Loucy (cell line): ENCODE measurements at regions not wholly inside any gene's neighbourhood (a gene's known extent, or its start where the extent isn't known, plus 50 kb on each side); places are given as distances from the start of the nearest gene placed in this dataset.

Experiments
- H2AFZ ChIP-seq: fragments of 200-600 bp; sonication (generic); 2 replicates; pipeline ENCODE4 v1.6.0; 2016; ENCODE audit warnings: antibody characterized with exemption, mild to moderate bottlenecking, low read length, moderate library complexity
- H3F3A ChIP-seq: fragments of 200-600 bp; 2 replicates; pipeline ENCODE4 v1.6.0; 2016; ENCODE audit warnings: antibody characterized with exemption, low read depth, mild to moderate bottlenecking
- H3K27me3 ChIP-seq: fragments of 200-600 bp; sonication (generic); 2 replicates; pipeline ENCODE4 v1.6.1; 2014; ENCODE audit warnings: low read length, mild to moderate bottlenecking; ENCODE audit not compliant: insufficient read depth, poor library complexity, severe bottlenecking
- H3K36me3 ChIP-seq: fragments of 200-600 bp; sonication (generic); 2 replicates; pipeline ENCODE4 v1.6.1; 2016; ENCODE audit warnings: low read length; ENCODE audit not compliant: insufficient read depth
- H3K4me1 ChIP-seq: fragments of 200-600 bp; sonication (generic); 2 replicates; pipeline ENCODE4 v1.5.1; 2014; ENCODE audit warnings: low read length, mild to moderate bottlenecking; ENCODE audit not compliant: insufficient read depth, poor library complexity, severe bottlenecking
- H3K4me2 ChIP-seq: fragments of 200-600 bp; sonication (generic); 2 replicates; pipeline ENCODE4 v1.6.0; 2014; ENCODE audit warnings: antibody characterized with exemption, low read length, low read depth, mild to moderate bottlenecking; ENCODE audit not compliant: poor library complexity, severe bottlenecking
- H3K4me3 ChIP-seq: fragments of 200-600 bp; sonication (generic); 2 replicates; pipeline ENCODE4 v1.5.1; 2014; ENCODE audit warnings: low read length, mild to moderate bottlenecking, mixed read lengths; ENCODE audit not compliant: poor library complexity, severe bottlenecking
- H3K79me2 ChIP-seq: fragments of 200-600 bp; sonication (generic); 2 replicates; pipeline ENCODE4 v1.6.1; 2014; ENCODE audit warnings: low read length; ENCODE audit not compliant: insufficient read depth
- H3K9ac ChIP-seq: fragments of 200-600 bp; sonication (generic); 2 replicates; pipeline ENCODE4 v1.6.0; 2014; ENCODE audit warnings: mild to moderate bottlenecking, low read depth, low read length, moderate library complexity; ENCODE audit not compliant: poor library complexity, severe bottlenecking
- H3K9me2 ChIP-seq: fragments of 200-600 bp; sonication (generic); replicated peaks from 2 replicates; pipeline ENCODE4 v1.6.1; 2016; ENCODE audit warnings: low read depth, low read length, mixed read lengths
- H3K9me3 ChIP-seq: fragments of 200-600 bp; sonication (generic); 2 replicates; pipeline ENCODE4 v1.6.1; 2014; ENCODE audit warnings: mild to moderate bottlenecking, antibody characterized with exemption, low read length, low read depth; ENCODE audit not compliant: insufficient read depth
- H4K20me1 ChIP-seq: fragments of 200-600 bp; sonication (generic); 2 replicates; pipeline ENCODE4 v1.6.0; 2014; ENCODE audit warnings: antibody characterized with exemption, low read length, mild to moderate bottlenecking; ENCODE audit not compliant: insufficient read depth, poor library complexity, severe bottlenecking
- EZH2phosphoT487 ChIP-seq: fragments of 200-600 bp; IDR thresholded peaks from 2 replicates; pipeline ENCODE4 v1.6.1; 2018; ENCODE audit warnings: antibody characterized with exemption, mild to moderate bottlenecking, moderate library complexity, borderline replicate concordance
- TF ChIP-seq, protein P1 (sequence below): fragments of 200-600 bp; sonication (generic); conservative IDR thresholded peaks from 2 replicates; pipeline ENCODE4 v1.5.1; 2014; ENCODE audit warnings: mild to moderate bottlenecking, antibody characterized with exemption, low read length

DNA sequence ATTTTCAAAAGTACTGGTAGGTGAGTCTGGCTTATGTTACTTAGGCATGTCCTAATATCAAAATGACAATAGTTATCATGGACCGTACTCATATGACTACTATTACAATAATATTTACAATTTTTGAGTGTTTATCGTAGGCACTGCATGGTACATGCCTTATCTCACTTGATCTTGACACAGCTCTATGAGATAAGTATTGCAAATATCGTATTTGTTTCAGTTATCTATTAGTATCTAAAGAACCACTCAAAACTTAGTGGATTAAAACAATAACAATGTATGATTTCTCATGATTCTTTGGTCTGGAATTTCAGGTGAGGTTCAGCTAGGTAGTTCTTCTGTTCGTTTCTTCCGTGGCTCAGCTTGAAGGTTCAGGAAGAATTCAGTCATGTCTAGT, 59.7 kb upstream of the XCR1 start:
- H3K4me1 ChIP-seq = peaks cover 5% of the 10 kb centered on the region
- H3K9me3 ChIP-seq = no peaks in the 10 kb centered on the region
- no peak for TF ChIP-seq EZH2phosphoT487
- TF ChIP-seq, protein P1, sequence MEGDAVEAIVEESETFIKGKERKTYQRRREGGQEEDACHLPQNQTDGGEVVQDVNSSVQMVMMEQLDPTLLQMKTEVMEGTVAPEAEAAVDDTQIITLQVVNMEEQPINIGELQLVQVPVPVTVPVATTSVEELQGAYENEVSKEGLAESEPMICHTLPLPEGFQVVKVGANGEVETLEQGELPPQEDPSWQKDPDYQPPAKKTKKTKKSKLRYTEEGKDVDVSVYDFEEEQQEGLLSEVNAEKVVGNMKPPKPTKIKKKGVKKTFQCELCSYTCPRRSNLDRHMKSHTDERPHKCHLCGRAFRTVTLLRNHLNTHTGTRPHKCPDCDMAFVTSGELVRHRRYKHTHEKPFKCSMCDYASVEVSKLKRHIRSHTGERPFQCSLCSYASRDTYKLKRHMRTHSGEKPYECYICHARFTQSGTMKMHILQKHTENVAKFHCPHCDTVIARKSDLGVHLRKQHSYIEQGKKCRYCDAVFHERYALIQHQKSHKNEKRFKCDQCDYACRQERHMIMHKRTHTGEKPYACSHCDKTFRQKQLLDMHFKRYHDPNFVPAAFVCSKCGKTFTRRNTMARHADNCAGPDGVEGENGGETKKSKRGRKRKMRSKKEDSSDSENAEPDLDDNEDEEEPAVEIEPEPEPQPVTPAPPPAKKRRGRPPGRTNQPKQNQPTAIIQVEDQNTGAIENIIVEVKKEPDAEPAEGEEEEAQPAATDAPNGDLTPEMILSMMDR = no peak
- no peaks in the 10 kb centered on the region for H3K27me3 ChIP-seq
- no peaks in the 10 kb centered on the region for H3K36me3 ChIP-seq
- no peak overlapping the region for H3K4me2 ChIP-seq
- no peaks in the 10 kb centered on the region for H3F3A ChIP-seq
- no peaks in the 10 kb centered on the region for H3K79me2 ChIP-seq
- H3K9ac ChIP-seq = no peak overlapping the region
- no peak overlapping the region for H2AFZ ChIP-seq
- H3K9me2 ChIP-seq = no peaks in the 10 kb centered on the region
- H3K4me3 ChIP-seq = no peak overlapping the region
- no peaks in the 10 kb centered on the region for H4K20me1 ChIP-seq

DNA sequence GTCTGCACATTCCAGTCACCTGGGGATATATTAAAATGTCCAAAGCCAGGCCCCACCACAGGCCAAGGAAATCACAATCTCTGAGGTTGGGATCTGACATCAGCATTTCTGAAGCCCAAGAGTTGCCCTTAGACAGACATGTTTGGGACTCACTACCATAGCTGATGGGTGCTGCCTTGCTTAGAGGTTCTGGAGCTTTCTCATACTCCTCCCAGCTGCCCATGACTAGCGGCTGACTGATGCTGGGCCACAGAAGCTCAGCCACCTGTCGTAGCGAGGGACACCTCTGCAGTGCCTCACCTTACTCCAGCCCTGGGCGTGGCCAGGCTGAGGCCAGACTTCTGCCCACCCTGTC, 58.8 kb upstream of the XCR1 start:
- H3K9me2 ChIP-seq = no peaks in the 10 kb centered on the region
- H3K4me2 ChIP-seq = no peak overlapping the region
- H3K9ac ChIP-seq = no peak overlapping the region
- no peak overlapping the region for H2AFZ ChIP-seq
- H3F3A ChIP-seq = no peaks in the 10 kb centered on the region
- no peaks in the 10 kb centered on the region for H3K9me3 ChIP-seq
- no peaks in the 10 kb centered on the region for H4K20me1 ChIP-seq
- no peaks in the 10 kb centered on the region for H3K79me2 ChIP-seq
- no peak for TF ChIP-seq EZH2phosphoT487
- TF ChIP-seq, protein P1 = no peak
- no peak overlapping the region for H3K4me3 ChIP-seq
- no peaks in the 10 kb centered on the region for H3K4me1 ChIP-seq
- no peaks in the 10 kb centered on the region for H3K27me3 ChIP-seq
- no peaks in the 10 kb centered on the region for H3K36me3 ChIP-seq

DNA sequence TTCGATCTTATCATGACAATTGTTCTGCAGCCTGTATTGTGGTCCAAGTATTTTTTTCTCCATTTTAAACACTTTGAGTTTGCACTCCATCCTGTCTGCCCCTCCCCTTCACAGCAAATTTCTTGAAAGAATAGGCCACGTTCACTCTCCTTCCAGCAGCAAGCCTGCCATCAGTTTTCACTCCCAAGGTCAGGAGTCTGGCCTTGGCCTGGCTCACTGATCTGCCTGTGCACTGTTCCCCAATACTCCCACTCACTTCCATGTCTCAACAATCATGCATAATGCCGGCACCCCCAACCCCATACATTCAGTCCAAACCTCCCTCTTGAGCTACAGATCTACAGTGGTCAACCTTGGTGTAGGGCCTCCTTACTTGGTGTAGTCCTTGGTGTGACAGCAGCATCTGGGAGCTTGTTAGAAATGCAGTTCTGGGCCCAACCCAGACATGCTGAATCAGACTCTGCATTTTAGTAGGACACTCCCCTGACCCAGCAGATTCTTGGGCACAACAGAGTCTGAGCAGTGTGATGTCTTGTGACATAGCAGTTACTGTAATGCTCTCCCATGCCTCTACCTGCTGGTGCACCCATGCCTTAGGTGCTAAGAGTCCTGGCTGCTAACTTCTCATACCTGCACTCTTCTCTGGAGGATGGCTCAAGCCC, 58.3 kb upstream of the XCR1 start:
- no peaks in the 10 kb centered on the region for H3K4me1 ChIP-seq
- no peak overlapping the region for H2AFZ ChIP-seq
- H3K79me2 ChIP-seq = no peaks in the 10 kb centered on the region
- no peaks in the 10 kb centered on the region for H3K27me3 ChIP-seq
- no peak overlapping the region for H3K4me2 ChIP-seq
- H3K9me2 ChIP-seq = no peaks in the 10 kb centered on the region
- H4K20me1 ChIP-seq = no peaks in the 10 kb centered on the region
- no peak for TF ChIP-seq EZH2phosphoT487
- TF ChIP-seq, protein P1 = no peak
- H3K9me3 ChIP-seq = no peaks in the 10 kb centered on the region
- no peak overlapping the region for H3K9ac ChIP-seq
- no peak overlapping the region for H3K4me3 ChIP-seq
- H3K36me3 ChIP-seq = no peaks in the 10 kb centered on the region
- no peaks in the 10 kb centered on the region for H3F3A ChIP-seq
